Inflammatory macrophage (primary cell): ENCODE measurements at regions not wholly inside any gene's neighbourhood (a gene's known extent, or its start where the extent isn't known, plus 50 kb on each side); places are given as distances from the start of the nearest gene placed in this dataset.

Source experiments
- DNase-seq, 2 donors: peaks; one replicate each; pipeline ENCODE4 v3.0.0-alpha.2; 2020 to 2022

GRCh38 chr14:71363946-71364925 lies 457.0 kb downstream of the PCNX1 start:
- DNase-seq = peak; percentile 10 to 31

DNA sequence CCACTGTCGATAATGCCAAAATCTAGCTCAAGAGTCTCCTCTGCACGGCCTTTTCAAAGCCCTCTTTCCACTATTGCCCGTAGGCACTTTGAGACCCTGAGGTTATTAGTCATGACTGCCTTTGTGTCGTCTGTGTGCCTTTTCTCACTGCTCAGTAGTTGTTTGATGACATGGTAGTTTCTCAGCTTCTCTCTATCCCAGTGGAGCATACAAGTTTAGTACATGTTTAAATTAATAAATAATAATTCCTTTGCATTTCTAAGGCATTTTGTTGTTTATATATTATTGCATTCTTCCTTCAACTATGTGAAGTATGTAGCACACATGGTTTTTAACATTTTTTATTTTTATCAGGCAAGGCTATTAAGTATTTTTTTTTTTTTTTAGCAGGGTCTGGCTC lies 458.1 kb downstream of the PCNX1 start:
- no peak for DNase-seq

- DNase-seq = no peak
Observed at GRCh38 chr14:71366861-71367260, 459.6 kb downstream of the PCNX1 start.

DNA sequence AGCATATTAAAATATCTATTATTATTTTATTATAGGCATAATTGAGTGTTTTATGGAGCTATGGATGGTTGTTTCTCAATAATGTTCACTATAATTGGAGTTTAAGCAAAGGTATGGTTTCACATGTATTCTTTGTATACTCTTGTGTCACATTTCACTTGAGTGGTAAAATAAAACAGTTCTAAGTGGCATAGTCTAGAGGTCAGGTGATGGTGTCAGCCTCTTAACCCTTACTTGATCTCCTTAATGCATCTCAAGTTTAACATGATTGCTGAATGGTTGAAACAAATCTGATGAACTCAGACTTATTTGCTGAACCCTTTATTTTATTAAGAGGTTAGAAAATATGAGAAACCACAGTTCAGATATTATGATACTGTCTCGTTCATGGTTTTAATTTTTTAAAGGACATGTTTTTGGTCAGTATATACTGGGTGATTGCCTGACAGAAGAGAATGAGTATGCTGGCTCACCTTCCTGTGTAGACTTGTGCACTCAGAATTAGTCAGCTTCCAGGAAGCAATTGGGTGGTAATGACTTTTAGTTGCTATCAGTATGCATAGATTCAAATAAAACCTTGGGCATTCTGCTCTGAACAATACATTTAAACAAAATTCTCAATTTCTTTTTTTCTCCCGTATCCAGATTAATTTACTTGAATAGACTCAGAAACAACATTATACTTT lies 464.6 kb downstream of the PCNX1 start:
- DNase-seq = peak in 1 of 2 donors; percentile 23

DNA sequence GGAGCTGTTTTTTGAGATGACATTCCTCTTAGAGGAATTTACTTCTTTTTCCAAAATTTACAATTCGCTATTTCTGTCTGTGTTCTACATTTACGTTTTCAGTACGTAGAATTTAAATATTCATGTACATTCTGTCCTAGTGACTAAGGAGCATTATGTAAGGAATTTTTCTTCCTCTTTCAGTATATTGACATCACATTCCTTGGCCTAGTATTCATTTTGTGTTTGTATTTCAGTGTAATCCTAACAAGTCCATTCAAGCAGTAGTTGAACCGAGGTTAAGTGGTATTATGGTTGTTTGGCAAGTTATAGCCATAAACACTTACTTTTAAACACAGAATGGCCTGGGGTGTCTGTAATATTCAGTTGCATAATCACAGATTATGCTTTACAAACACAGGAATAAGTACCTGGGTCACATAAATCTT lies 465.2 kb downstream of the PCNX1 start:
- DNase-seq = peak; percentile 10 to 70

DNA sequence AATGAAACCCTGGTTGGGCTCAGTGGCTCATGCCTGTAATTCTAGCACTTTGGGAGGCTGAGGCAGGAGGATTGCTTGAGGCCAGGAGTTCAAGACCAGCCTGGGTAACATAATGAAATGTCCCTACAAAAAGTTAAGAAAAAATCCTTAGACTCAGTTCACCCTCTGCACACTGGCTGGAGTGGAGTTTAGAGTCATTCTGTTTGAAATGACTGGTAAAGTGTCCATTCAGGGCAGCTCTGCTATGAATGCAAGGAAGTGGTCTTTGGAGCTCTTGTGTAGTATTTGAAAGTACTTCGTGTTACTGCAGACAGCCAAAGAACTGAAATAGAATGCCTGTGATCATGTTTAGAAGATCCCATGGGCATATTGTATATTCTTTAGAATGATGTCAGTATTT lies 466.5 kb downstream of the PCNX1 start:
- DNase-seq = no peak

DNA sequence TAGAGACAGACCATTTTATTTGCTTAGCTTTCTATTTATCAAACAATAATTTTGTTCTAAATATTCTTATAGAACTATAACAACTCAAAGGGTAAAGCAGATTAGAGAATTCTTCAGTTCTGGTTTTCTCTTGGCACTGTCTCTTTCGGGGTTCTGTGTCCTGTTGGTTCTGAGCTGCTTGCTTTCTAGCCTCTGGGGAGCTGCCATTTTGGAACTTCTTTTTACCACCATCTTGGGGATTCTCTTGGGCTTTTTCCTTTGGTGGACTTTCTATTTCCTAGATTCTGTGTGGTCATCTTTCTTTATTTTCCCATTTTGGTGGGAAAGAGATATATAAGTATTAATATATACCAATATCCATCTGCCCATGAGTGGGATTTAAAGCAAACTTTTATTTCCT lies 467.7 kb downstream of the PCNX1 start:
- DNase-seq = no peak

DNA sequence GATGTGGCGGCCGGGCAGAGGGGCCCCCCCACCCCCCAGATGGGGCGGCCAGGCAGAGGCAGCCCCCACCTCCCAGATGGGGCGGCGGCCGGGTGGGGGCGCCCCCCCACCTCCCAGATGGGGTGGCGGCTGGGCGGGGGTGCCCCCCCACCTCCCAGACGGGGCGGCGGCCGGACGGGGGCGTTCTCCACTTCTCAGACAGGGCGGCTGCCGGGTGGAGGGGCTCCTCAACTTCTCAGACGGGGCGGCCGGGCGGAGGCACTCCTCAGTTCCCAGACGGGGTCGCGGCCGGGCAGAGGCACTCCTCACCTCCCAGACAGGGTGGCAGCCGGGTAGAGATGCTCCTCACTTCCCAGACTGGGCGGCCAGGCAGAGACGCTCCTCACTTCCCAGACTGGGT lies 469.8 kb downstream of the PCNX1 start:
- no peak for DNase-seq

GRCh38 chr14:71380271-71380670 lies 473.0 kb downstream of the PCNX1 start:
- no peak for DNase-seq

DNA sequence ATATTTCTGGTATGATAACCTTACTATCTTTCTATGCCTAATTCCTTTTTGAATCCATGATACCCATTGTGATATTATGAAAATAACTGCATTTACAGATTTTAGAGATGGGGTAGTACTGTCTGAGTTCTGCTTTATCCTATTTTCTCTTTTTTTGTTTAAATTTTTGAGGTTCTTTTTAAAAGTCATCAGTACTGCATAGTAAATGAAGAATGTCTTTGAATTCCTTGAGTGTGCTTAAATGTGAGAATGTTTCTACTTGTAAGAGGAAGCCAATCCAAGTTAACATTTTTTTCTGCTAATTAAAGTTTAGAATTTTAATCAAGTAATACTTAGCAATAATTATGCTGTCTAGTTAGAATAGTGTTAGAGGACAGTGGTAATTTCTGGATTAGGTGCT lies 474.6 kb downstream of the PCNX1 start:
- no peak for DNase-seq

DNA sequence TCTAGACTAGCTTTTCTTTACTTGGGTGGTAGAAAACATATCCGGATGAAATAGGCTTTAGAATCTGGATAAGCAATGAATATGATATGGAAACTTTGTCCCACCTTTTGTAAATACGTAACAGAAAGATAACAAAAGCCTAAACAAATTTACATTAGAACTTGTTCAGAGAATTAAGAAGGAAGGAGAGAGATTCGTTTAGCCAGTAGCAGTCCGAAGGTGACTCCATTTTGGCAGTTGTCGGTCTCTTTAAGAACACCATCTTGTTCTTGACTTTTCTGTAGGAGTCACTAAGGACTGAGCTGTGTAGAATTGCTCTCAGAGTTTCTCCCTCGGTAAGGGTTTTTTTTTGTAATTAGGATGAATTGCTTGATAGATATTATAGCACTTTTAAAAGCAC lies 475.1 kb downstream of the PCNX1 start:
- no peak for DNase-seq

DNA sequence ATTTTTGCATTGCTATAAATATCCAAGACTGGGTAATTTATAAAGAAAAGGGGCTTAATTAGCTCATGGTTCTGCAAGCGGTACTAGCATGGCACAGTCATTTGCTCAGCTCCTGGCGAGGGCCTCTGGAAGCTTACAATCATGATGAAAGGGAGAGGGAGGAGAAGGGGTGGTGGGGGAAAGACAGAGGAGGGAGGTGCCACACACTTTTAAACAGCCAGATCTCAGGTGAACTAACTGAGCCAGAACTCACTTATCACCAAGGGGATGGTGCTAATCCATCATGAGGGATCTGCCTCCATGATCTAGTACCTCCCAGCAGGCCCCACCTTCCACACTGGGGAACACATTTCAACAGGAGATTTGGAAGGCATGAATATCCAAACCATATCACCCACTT lies 476.3 kb downstream of the PCNX1 start:
- DNase-seq = no peak

DNA sequence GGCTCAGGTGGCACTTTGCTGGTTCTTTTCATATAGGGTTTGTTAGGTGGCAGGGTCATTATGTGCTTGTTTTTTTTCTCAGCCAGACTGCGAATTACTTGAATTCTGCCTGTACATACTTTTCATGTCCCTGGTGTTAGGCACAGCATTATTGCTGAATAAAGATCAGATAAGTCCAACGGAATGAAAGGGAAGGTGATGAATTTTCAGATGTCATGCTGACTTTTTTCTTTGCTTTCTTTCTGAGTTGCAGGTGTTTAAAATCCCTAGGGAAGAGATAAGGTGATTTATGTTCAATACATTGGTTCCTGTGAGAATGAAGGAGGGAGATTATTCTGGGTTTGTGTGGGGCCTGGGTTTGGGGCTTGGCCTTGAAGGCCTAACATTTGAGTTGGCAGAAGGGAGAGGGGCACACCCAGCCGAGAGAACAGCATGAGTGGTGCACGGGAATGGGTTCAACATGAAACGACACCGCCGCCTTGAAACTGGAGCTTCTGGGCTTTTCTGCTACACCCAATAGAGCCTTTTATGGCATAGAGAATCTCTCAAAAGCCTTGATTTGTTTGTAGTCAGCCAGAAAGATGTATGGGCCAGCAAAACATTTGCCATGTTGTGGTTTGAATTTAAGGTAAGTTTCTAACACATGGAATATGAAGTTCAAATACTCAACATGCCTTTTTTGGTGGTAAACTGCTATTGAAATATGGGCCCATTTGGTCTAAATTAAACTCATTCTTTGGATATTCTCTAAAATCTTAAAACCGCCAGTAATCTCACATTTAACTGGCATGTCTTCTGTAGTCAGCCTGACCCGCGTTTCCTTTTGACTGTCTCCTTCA lies 477.0 kb downstream of the PCNX1 start:
- DNase-seq = no peak

DNA sequence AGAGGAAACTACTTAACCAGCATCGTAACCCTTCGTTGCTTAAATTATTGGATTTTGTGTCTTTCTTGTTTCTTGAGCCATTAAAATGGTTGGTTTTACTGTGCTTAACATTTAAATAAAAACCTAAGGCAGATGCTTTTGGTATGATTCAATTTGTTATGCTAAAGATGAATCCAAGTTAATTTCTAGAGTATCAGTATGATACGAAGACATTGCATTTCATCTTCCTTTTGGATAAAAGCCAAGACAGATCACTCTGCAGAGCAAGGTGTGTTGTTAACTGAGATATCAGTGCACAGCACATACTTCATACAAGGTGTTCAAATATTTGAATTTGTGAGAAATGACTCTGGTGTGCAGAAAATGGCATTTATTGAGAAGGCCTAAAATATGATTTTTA lies 480.5 kb downstream of the PCNX1 start:
- DNase-seq = no peak

DNA sequence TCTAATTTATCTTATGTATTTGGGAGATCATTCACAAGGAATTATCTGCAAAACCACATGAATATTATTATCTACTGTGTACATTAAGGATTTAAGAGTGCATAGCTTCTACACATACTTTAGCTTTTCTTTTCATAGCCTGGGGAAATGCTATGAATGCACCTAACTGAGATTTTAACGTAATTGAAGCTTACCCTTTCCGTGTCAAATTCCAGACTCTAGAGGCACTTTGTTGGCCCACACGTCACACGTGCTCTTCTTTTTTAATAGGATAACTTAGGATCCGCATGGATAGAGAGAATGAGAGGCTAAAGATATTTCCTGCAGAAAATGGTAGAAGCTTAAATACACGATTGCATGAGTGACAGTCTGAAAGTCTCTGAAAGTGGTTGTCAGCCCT lies 481.1 kb downstream of the PCNX1 start:
- no peak for DNase-seq

DNA sequence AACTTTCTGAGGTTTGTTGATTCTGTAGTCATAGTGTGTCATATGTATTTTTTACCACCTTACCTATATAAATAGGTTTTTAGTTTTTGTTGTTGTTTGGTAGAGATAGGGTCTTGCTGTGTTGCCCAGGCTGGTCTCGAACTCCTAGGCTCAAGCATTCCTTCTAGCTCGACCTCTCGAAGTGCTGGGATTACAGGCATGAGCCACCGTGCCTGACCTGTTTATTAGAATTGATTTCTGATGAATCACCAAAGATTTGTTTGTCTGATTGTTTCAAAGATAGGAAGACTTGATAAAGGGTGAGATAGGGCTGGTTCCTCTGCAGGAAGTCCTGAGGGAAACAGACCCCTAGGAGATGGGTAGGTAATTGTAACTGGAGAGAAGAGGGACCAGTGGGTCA lies 481.6 kb downstream of the PCNX1 start:
- DNase-seq = no peak

- no peak for DNase-seq
Observed at GRCh38 chr14:71394386-71394785, 487.1 kb downstream of the PCNX1 start.

- no peak for DNase-seq
Observed at GRCh38 chr14:71395151-71395604, 487.9 kb downstream of the PCNX1 start.

DNA sequence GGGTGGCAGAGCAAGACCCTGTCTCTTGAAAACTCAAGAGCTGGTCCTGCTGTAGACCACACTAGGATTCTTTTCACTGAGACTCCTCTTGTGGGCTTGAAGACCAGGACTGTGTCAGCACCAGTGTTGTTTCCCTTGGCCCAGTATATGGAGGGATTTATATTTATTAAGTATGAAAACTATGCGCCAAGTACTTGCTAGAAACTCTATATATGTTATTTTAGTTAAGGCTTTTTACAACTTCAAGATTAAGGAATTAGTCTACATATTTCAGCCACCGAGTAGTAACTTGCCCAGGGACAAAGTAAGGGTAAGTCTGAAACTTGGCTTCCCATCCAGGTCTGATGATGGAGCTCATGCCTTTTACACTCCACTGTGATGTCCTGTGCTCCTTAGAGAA lies 488.4 kb downstream of the PCNX1 start:
- no peak for DNase-seq

GRCh38 chr14:71396050-71396677 lies 488.9 kb downstream of the PCNX1 start:
- DNase-seq = no peak

DNA sequence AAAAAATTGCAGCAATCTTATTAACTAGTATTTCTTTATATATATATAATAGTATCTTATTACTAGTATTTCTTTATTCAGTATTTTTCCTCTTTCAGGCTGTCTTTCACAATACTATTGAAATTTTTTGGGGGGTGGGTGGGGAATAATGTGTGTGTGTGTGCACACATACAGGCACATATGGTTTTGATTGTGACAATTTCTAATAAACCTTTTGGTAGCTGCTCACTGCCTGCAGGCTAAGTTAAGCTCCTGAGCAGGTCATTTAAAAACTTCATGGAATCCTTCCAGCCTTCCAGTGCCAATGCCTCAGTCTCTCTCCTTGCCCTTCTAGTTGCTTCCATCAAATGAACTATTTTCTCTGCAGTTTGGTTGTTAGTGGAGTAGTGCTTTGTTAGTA lies 490.1 kb downstream of the PCNX1 start:
- no peak for DNase-seq

DNA sequence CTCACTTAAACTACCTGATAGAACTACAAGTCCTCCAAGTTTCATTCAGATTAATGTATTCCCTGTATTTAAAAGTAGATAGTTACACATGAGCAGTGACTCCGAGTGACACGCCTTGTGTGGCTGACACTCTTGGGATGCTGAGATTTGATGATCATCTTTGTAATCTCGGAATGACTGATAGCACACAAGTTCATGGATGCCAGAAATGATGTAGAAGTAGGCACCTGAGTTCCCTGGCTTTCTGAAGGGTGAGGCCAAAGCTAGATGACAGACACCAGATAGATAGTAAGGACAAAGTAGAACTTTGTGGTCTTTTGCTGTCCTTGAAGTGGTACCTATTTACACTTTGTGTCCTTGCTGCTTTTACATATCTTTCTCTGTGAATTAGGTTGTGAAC lies 491.2 kb downstream of the PCNX1 start:
- DNase-seq = no peak
